Body of pancreas (tissue), 4 donors: ENCODE measurements at regions not wholly inside any gene's neighbourhood (a gene's known extent, or its start where the extent isn't known, plus 50 kb on each side); places are given as distances from the start of the nearest gene placed in this dataset.
"Not testable (repeated sequence)": the region's sequence is repeated elsewhere in the genome, so short reads cannot be mapped to it uniquely, and the experiment has no call there.

Experiments
- POLR2A ChIP-seq, 3 donors: fragments of 450-650 bp; IDR thresholded peaks; one replicate each; pipeline ENCODE4 v1.6.1; 2016; ENCODE audit warnings: antibody characterized with exemption in 3 of 3, mild to moderate bottlenecking in 2 of 3
- TF ChIP-seq, protein P1 (sequence below), 7 experiments: fragments of 450-650 bp in 4 of 7; fragments of 200-600 bp in 3 of 7; sonication (generic) in 3 of 7; IDR thresholded peaks; one replicate each; pipeline ENCODE4 v1.5.1; 2016 to 2019; ENCODE audit warnings: antibody characterized with exemption in 7 of 7

DNA sequence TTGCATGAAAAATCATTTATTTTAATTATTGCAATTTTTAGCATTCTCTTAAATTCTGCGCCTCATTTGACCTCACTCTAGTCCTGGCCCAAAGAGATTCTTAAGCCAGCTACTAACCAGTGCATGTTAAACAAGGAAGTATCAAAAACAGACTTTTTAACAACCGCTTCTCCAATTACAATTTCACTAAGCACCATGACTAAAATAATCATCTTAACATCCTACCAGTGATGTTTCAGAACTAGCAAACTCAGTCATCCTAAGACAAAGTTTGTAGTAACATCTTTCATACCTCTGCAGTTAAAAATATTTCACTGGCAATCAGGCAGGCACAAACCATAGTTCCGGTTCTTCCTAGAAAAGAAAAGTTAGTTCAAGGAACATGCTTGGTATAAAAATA lies 75.5 kb upstream of the NEK3 start:
- TF ChIP-seq, protein P1, sequence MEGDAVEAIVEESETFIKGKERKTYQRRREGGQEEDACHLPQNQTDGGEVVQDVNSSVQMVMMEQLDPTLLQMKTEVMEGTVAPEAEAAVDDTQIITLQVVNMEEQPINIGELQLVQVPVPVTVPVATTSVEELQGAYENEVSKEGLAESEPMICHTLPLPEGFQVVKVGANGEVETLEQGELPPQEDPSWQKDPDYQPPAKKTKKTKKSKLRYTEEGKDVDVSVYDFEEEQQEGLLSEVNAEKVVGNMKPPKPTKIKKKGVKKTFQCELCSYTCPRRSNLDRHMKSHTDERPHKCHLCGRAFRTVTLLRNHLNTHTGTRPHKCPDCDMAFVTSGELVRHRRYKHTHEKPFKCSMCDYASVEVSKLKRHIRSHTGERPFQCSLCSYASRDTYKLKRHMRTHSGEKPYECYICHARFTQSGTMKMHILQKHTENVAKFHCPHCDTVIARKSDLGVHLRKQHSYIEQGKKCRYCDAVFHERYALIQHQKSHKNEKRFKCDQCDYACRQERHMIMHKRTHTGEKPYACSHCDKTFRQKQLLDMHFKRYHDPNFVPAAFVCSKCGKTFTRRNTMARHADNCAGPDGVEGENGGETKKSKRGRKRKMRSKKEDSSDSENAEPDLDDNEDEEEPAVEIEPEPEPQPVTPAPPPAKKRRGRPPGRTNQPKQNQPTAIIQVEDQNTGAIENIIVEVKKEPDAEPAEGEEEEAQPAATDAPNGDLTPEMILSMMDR (IDR thresholded peaks at IDR 0.05), result not testable (repeated sequence)
- not testable (repeated sequence) for TF ChIP-seq POLR2A (IDR thresholded peaks at IDR 0.05)
